GM18508 (cell line): ENCODE measurements at regions not wholly inside any gene's neighbourhood (a gene's known extent, or its start where the extent isn't known, plus 50 kb on each side); places are given as distances from the start of the nearest gene placed in this dataset.
A peak's percentile ranks its signal among the peaks of the same experiment; 100 is the strongest.

ENCODE experiments used
- ATAC-seq: cut with Tn5 transposase; IDR thresholded peaks from one replicate; pipeline ENCODE4 v1.9.1; 2021; ENCODE audit warnings: moderate number of reproducible peaks; ENCODE audit not compliant: insufficient read depth, unreplicated experiment

GRCh38 chr7:84452618-84453017, 258.0 kb upstream of the SEMA3A start:
- no peak for ATAC-seq

GRCh38 chr7:84450772-84451171, 256.2 kb upstream of the SEMA3A start:
- ATAC-seq = no peak

GRCh38 chr7:84447636-84448293, 253.2 kb upstream of the SEMA3A start:
- ATAC-seq = no peak

GRCh38 chr7:84446991-84447480, 252.4 kb upstream of the SEMA3A start:
- no peak for ATAC-seq

- ATAC-seq = no peak
Observed at GRCh38 chr7:84425702-84426259, 231.2 kb upstream of the SEMA3A start.

- no peak for ATAC-seq
Observed at GRCh38 chr7:84422790-84423189, 228.2 kb upstream of the SEMA3A start.

GRCh38 chr7:84412161-84412969, 217.8 kb upstream of the SEMA3A start:
- no peak for ATAC-seq

- ATAC-seq = no peak
Observed at GRCh38 chr7:84399661-84400060, 205.1 kb upstream of the SEMA3A start.

GRCh38 chr7:84394219-84394618, 199.6 kb upstream of the SEMA3A start:
- no peak for ATAC-seq

GRCh38 chr7:84393786-84394185, 199.2 kb upstream of the SEMA3A start:
- ATAC-seq = no peak

- no peak for ATAC-seq
Observed at GRCh38 chr7:84390845-84391244, 196.3 kb upstream of the SEMA3A start.

GRCh38 chr7:84389242-84389641, 194.7 kb upstream of the SEMA3A start:
- peak; percentile 98 for ATAC-seq

GRCh38 chr7:84387595-84387994, 193.0 kb upstream of the SEMA3A start:
- no peak for ATAC-seq

GRCh38 chr7:84384417-84384816, 189.8 kb upstream of the SEMA3A start:
- ATAC-seq = no peak

GRCh38 chr7:84379446-84379845, 184.9 kb upstream of the SEMA3A start:
- ATAC-seq = no peak

GRCh38 chr7:84372712-84373111, 178.1 kb upstream of the SEMA3A start:
- no peak for ATAC-seq

- ATAC-seq = no peak
Observed at GRCh38 chr7:84372155-84372621, 177.6 kb upstream of the SEMA3A start.

GRCh38 chr7:84370114-84370513, 175.5 kb upstream of the SEMA3A start:
- no peak for ATAC-seq

GRCh38 chr7:84368122-84368521, 173.5 kb upstream of the SEMA3A start:
- no peak for ATAC-seq

- no peak for ATAC-seq
Observed at GRCh38 chr7:84364708-84365107, 170.1 kb upstream of the SEMA3A start.

- ATAC-seq = no peak
Observed at GRCh38 chr7:84363741-84364140, 169.2 kb upstream of the SEMA3A start.
